Endodermal cell (in vitro differentiated cells): ENCODE measurements at regions not wholly inside any gene's neighbourhood (a gene's known extent, or its start where the extent isn't known, plus 50 kb on each side); places are given as distances from the start of the nearest gene placed in this dataset.

Source experiments
- DNase-seq: peaks from one replicate; pipeline ENCODE4 v3.0.0-alpha.2; 2017
- H3K27ac ChIP-seq: 2 replicates; pipeline ENCODE4 v1.5.1; 2013; ENCODE audit warnings: mild to moderate bottlenecking, low read depth, low read length, moderate library complexity
- H3K27me3 ChIP-seq: 2 replicates; pipeline ENCODE4 v1.6.1; 2013; ENCODE audit warnings: mild to moderate bottlenecking, low read length, moderate library complexity; ENCODE audit not compliant: insufficient read depth, control insufficient read depth, poor library complexity, severe bottlenecking
- H3K36me3 ChIP-seq: 2 replicates; pipeline ENCODE4 v1.7.0; 2013; ENCODE audit warnings: mild to moderate bottlenecking, low read length, moderate library complexity; ENCODE audit not compliant: control insufficient read depth, insufficient read depth
- H3K4me1 ChIP-seq: one replicate; pipeline ENCODE4 v1.7.0; 2013; ENCODE audit warnings: low read length; ENCODE audit not compliant: control insufficient read depth, insufficient read depth
- H3K4me3 ChIP-seq: 2 replicates; pipeline ENCODE4 v1.5.1; 2013; ENCODE audit warnings: mild to moderate bottlenecking, low read length, moderate library complexity
- H3K9ac ChIP-seq: 2 replicates; pipeline ENCODE4 v1.6.1; 2013; ENCODE audit warnings: mild to moderate bottlenecking, low read length, moderate library complexity; ENCODE audit not compliant: poor library complexity, severe bottlenecking; ENCODE audit errors: extremely low read depth
- H3K9me3 ChIP-seq: 2 replicates; pipeline ENCODE4 v1.6.1; 2013; ENCODE audit warnings: mild to moderate bottlenecking, low read length, moderate library complexity; ENCODE audit not compliant: control insufficient read depth
- H3K27ac Mint-ChIP-seq: 2 replicates; pipeline ENCODE4 v1.8.0; 2020; ENCODE audit warnings: mixed read lengths
- H3K27me3 Mint-ChIP-seq: 2 replicates; pipeline ENCODE4 v1.8.0; 2021; ENCODE audit warnings: mild to moderate bottlenecking, mixed read lengths; ENCODE audit not compliant: insufficient read depth
- H3K36me3 Mint-ChIP-seq: 2 replicates; pipeline ENCODE4 v1.8.0; 2020; ENCODE audit warnings: low read depth, mixed read lengths
- H3K4me1 Mint-ChIP-seq: 2 replicates; pipeline ENCODE4 v1.8.0; 2020; ENCODE audit warnings: mixed read lengths
- H3K4me3 Mint-ChIP-seq: 2 replicates; pipeline ENCODE4 v1.8.0; 2020; ENCODE audit warnings: mild to moderate bottlenecking, moderate library complexity, mixed read lengths
- H3K9me3 Mint-ChIP-seq: 2 replicates; pipeline ENCODE4 v1.8.0; 2020; ENCODE audit warnings: mild to moderate bottlenecking, mixed read lengths
- WGBS, 2 experiments: methylation state at CpG; one replicate each; pipeline versions ENCODE4 v1.1.5 to v1.1.7; 2013; ENCODE audit warnings: missing lambda C conversion rate in 2 of 2, mixed read lengths in 1 of 2; ENCODE audit not compliant: insufficient coverage in 1 of 2, insufficient read length in 1 of 2; 5-methylcytosine and 5-hydroxymethylcytosine counted together
- TF ChIP-seq, protein P1 (sequence below): fragments of 200-600 bp; sonication (generic); conservative IDR thresholded peaks from 2 replicates; pipeline ENCODE4 v1.5.0; 2021; ENCODE audit warnings: antibody characterized with exemption, mild to moderate bottlenecking

DNA sequence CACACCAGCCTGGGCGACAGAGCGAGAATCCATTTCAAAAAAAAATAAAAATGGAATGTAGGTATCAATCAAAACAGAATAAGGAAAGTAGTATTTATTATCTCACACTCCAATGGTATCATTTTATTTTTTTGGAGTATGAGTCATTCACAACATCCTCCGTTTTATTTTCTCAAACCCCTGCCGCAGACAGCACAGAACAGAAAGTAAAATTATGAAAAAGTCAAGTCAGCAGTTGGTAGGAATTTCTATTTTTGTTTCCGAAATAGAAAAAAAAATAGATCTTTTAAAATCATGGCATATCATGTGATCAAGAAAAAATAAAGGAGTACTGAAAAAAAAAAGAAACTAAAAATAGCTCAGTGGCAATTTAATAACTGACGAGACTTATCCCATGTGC is 490.7 kb upstream of the TENM3 start:
- H3K27ac Mint-ChIP-seq, result no peak overlapping the region
- no peak overlapping the region for H3K4me3 ChIP-seq
- TF ChIP-seq, protein P1, sequence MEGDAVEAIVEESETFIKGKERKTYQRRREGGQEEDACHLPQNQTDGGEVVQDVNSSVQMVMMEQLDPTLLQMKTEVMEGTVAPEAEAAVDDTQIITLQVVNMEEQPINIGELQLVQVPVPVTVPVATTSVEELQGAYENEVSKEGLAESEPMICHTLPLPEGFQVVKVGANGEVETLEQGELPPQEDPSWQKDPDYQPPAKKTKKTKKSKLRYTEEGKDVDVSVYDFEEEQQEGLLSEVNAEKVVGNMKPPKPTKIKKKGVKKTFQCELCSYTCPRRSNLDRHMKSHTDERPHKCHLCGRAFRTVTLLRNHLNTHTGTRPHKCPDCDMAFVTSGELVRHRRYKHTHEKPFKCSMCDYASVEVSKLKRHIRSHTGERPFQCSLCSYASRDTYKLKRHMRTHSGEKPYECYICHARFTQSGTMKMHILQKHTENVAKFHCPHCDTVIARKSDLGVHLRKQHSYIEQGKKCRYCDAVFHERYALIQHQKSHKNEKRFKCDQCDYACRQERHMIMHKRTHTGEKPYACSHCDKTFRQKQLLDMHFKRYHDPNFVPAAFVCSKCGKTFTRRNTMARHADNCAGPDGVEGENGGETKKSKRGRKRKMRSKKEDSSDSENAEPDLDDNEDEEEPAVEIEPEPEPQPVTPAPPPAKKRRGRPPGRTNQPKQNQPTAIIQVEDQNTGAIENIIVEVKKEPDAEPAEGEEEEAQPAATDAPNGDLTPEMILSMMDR, result no peak
- peaks cover 3% of the 10 kb centered on the region for H3K4me1 ChIP-seq
- H3K9me3 ChIP-seq, result no peaks in the 10 kb centered on the region
- no peak overlapping the region for H3K27ac ChIP-seq
- H3K27me3 Mint-ChIP-seq, result no peaks in the 10 kb centered on the region
- no peaks in the 10 kb centered on the region for H3K36me3 ChIP-seq
- H3K36me3 Mint-ChIP-seq, result no peaks in the 10 kb centered on the region
- 99 to 100% methylated on average over 2 to 6 of the region's 6 CpGs for WGBS, 2 experiments
- no peak overlapping the region for H3K9ac ChIP-seq
- H3K27me3 ChIP-seq, result no peaks in the 10 kb centered on the region
- H3K4me3 Mint-ChIP-seq, result no peak overlapping the region
- H3K4me1 Mint-ChIP-seq, result peaks cover 5% of the 10 kb centered on the region
- H3K9me3 Mint-ChIP-seq, result no peaks in the 10 kb centered on the region
- DNase-seq, result no peak

DNA sequence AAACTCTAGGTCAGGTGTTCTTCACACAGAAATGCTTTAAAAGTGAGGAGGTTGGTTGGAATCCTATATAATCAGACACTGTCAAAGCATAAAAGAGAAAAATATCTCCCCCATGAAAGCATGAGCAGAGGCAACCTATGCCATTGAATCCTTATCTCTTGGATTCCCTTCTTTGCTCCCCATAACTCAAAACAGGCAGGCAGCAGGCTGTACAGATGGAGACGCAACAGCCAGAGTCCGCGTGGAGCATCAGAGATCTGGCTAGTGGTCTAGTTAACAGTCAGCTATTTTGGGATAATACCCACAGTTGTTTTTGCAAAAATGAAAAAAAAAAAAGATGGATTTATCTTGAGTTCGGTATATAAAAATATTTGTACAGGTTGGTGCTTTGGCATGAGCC is 490.0 kb upstream of the TENM3 start:
- H3K9ac ChIP-seq, result no peak overlapping the region
- H3K9me3 Mint-ChIP-seq, result no peaks in the 10 kb centered on the region
- TF ChIP-seq, protein P1, result no peak
- no peaks in the 10 kb centered on the region for H3K36me3 ChIP-seq
- H3K4me1 Mint-ChIP-seq, result peaks cover 5% of the 10 kb centered on the region
- WGBS, 2 experiments, result 97 to 100% methylated on average over 4 of the region's 4 CpGs
- H3K27me3 ChIP-seq, result no peaks in the 10 kb centered on the region
- no peaks in the 10 kb centered on the region for H3K36me3 Mint-ChIP-seq
- H3K9me3 ChIP-seq, result no peaks in the 10 kb centered on the region
- H3K4me3 ChIP-seq, result no peak overlapping the region
- H3K4me1 ChIP-seq, result peaks cover 3% of the 10 kb centered on the region
- H3K4me3 Mint-ChIP-seq, result no peak overlapping the region
- no peak for DNase-seq
- H3K27me3 Mint-ChIP-seq, result no peaks in the 10 kb centered on the region
- H3K27ac Mint-ChIP-seq, result no peak overlapping the region
- no peak overlapping the region for H3K27ac ChIP-seq

DNA sequence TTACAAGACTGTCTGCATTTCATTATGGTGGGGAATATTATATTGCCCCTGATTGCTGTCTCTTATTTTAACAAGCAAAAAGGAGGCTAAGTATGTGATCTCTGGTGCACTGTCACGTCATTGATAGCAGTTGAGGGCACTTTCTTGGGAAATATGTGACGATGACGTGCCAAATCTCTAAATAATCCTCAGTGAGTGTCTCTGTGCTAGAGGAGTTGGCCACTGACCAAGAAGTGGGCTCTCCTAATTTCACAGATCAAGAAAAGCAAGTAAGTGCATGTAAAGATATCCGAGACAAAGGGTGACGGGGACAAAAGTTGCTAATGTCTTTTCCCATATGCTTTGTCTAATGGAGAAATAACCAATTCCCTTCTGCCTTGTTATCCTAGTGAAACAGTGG is 487.4 kb upstream of the TENM3 start:
- Mint-ChIP-seq H3K36me3 (no peaks in the 10 kb centered on the region), H3K27me3 (no peaks in the 10 kb centered on the region), H3K4me1 (peaks cover 5% of the 10 kb centered on the region), H3K9me3 (no peaks in the 10 kb centered on the region), H3K4me3 (no peak overlapping the region), H3K27ac (no peak overlapping the region)
- H3K9ac ChIP-seq, result no peak overlapping the region
- no peak overlapping the region for H3K27ac ChIP-seq
- TF ChIP-seq, protein P1, result no peak
- no peaks in the 10 kb centered on the region for H3K27me3 ChIP-seq
- H3K4me3 ChIP-seq, result no peak overlapping the region
- no peak for DNase-seq
- no peaks in the 10 kb centered on the region for H3K9me3 ChIP-seq
- 88 to 91% methylated on average over 5 of the region's 5 CpGs for WGBS, 2 experiments
- peaks cover 3% of the 10 kb centered on the region for H3K4me1 ChIP-seq
- no peaks in the 10 kb centered on the region for H3K36me3 ChIP-seq
